CD4-positive, alpha-beta T cell (primary cell): ENCODE measurements at regions not wholly inside any gene's neighbourhood (a gene's known extent, or its start where the extent isn't known, plus 50 kb on each side); places are given as distances from the start of the nearest gene placed in this dataset.

Source experiments
- ATAC-seq: fragments of 200-7000 bp; cut with Tn5 transposase; one replicate; pipeline ENCODE4 v1.10.0; 2022; ENCODE audit warnings: mild to moderate bottlenecking; ENCODE audit not compliant: poor library complexity
- CTCF ChIA-PET: fragments of 350-600 bp; sonication (Branson Sonifier 250); formaldehyde crosslinking; loops from one replicate; lab custom pipeline; 2021; ENCODE audit warnings: antibody characterized with exemption, inconsistent platforms; lab: Charles Lee
- POLR2A ChIA-PET: fragments of 350-600 bp; sonication (Branson Sonifier 250); formaldehyde crosslinking; loops from one replicate; lab custom pipeline; 2021; ENCODE audit warnings: antibody characterized with exemption, inconsistent platforms; lab: Charles Lee
- DNase-seq, 14 experiments: peaks; one replicate each; pipeline ENCODE4 v3.0.0-alpha.2; 2013 to 2020; ENCODE audit warnings: mixed read lengths in 2 of 14
- H3K27ac ChIP-seq, 2 donors: one replicate each; pipeline versions ENCODE4 v1.5.1 to v1.7.0; 2013; ENCODE audit warnings: low read length in 2 of 2, low read depth in 1 of 2, mild to moderate bottlenecking in 1 of 2
- H3K27me3 ChIP-seq, 2 experiments: 1 replicate in 1 of 2; 2 replicates in 1 of 2; pipeline versions ENCODE4 v1.6.1 to v1.7.0; 2013; ENCODE audit warnings: low read length in 2 of 2, control low read depth in 1 of 2, mild to moderate bottlenecking in 1 of 2, moderate library complexity in 1 of 2; ENCODE audit not compliant: insufficient read depth in 2 of 2, control insufficient read depth in 1 of 2
- H3K36me3 ChIP-seq: one replicate; pipeline ENCODE4 v1.6.1; 2013; ENCODE audit warnings: low read length, control low read depth; ENCODE audit not compliant: insufficient read depth
- H3K4me1 ChIP-seq: one replicate; pipeline ENCODE4 v1.6.1; 2013; ENCODE audit warnings: low read length, control low read depth; ENCODE audit not compliant: insufficient read depth
- H3K4me3 ChIP-seq: one replicate; pipeline ENCODE4 v1.5.1; 2013; ENCODE audit warnings: mild to moderate bottlenecking, low read length, moderate library complexity
- H3K9me3 ChIP-seq, 2 experiments: 1 replicate in 1 of 2; 2 replicates in 1 of 2; pipeline versions ENCODE4 v1.6.1 to v1.7.0; 2013; ENCODE audit warnings: low read length in 2 of 2, mild to moderate bottlenecking in 2 of 2, control low read depth in 1 of 2, moderate library complexity in 1 of 2; ENCODE audit not compliant: control insufficient read depth in 1 of 2, insufficient read depth in 1 of 2
- H3K27ac Mint-ChIP-seq: one replicate; pipeline ENCODE4 v1.8.0; 2020; ENCODE audit warnings: mixed read lengths
- H3K27me3 Mint-ChIP-seq: one replicate; pipeline ENCODE4 v1.8.0; 2021; ENCODE audit warnings: mixed read lengths
- H3K36me3 Mint-ChIP-seq: one replicate; pipeline ENCODE4 v1.8.0; 2021; ENCODE audit warnings: low read depth, mixed read lengths
- H3K4me1 Mint-ChIP-seq: one replicate; pipeline ENCODE4 v1.8.0; 2021; ENCODE audit warnings: low read depth, mixed read lengths
- H3K4me3 Mint-ChIP-seq: one replicate; pipeline ENCODE4 v1.8.0; 2020; ENCODE audit warnings: mild to moderate bottlenecking, mixed read lengths
- H3K9me3 Mint-ChIP-seq: one replicate; pipeline ENCODE4 v1.8.0; 2020; ENCODE audit warnings: mixed read lengths
- intact Hi-C, 2 experiments: fragments of 100-400 bp; cut with DNase I in 1 of 2; cut with micrococcal nuclease in 1 of 2; formaldehyde crosslinking; loops; one replicate each; pipeline versions ENCODE4 v1.15.1 to v1.9.0; 2023 to 2025; cut with DNase I, micrococcal nuclease
- TF ChIP-seq, protein P1 (sequence below): fragments of 200-600 bp; IDR thresholded peaks from one replicate; pipeline ENCODE4 v1.8.0; 2022; ENCODE audit warnings: antibody characterized with exemption, mild to moderate bottlenecking

DNA sequence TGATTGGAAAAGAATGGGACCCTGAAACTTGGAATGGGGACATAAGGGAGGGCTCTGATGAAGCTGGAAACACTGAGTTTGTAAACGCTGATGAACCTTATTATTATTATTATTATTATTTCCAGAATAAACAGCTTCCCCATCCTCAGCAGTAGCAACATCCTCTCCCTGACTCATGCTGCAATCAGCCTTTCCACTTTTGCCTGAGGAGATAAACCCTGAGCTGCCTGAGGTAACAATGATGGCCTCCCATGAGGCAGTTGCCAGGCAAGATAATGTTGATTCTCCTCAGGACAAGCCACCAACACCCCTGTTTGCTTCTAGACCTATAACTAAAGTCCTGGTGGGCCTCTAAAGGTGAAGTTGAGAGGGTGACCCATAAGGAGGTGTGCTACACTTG lies 139.2 kb upstream of the ATP10B start:
- no peak overlapping the region for H3K4me3 Mint-ChIP-seq
- DNase-seq (no peak), ATAC-seq (no peak)
- no peaks in the 10 kb centered on the region for H3K36me3 Mint-ChIP-seq
- H3K27ac Mint-ChIP-seq = no peak overlapping the region
- Histone ChIP-seq H3K4me3 (no peak overlapping the region), H3K36me3 (no peaks in the 10 kb centered on the region), H3K27me3 (no peaks in the 10 kb centered on the region), H3K27ac (no peak overlapping the region), H3K4me1 (no peaks in the 10 kb centered on the region), H3K9me3 (no peaks in the 10 kb centered on the region)
- H3K27me3 Mint-ChIP-seq = no peaks in the 10 kb centered on the region
- TF ChIP-seq, protein P1, sequence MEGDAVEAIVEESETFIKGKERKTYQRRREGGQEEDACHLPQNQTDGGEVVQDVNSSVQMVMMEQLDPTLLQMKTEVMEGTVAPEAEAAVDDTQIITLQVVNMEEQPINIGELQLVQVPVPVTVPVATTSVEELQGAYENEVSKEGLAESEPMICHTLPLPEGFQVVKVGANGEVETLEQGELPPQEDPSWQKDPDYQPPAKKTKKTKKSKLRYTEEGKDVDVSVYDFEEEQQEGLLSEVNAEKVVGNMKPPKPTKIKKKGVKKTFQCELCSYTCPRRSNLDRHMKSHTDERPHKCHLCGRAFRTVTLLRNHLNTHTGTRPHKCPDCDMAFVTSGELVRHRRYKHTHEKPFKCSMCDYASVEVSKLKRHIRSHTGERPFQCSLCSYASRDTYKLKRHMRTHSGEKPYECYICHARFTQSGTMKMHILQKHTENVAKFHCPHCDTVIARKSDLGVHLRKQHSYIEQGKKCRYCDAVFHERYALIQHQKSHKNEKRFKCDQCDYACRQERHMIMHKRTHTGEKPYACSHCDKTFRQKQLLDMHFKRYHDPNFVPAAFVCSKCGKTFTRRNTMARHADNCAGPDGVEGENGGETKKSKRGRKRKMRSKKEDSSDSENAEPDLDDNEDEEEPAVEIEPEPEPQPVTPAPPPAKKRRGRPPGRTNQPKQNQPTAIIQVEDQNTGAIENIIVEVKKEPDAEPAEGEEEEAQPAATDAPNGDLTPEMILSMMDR = no peak
- POLR2A ChIA-PET = no interaction called here
- H3K4me1 Mint-ChIP-seq = no peaks in the 10 kb centered on the region
- intact Hi-C loops = no loop called here
- CTCF ChIA-PET = no interaction called here
- H3K9me3 Mint-ChIP-seq = no peaks in the 10 kb centered on the region

GRCh38 chr5:160979385-160979784 lies 127.4 kb upstream of the ATP10B start:
- H3K36me3 Mint-ChIP-seq = no peaks in the 10 kb centered on the region
- Histone ChIP-seq H3K27me3 (no peaks in the 10 kb centered on the region), H3K4me3 (no peak overlapping the region), H3K27ac (no peak overlapping the region), H3K9me3 (no peaks in the 10 kb centered on the region), H3K36me3 (no peaks in the 10 kb centered on the region), H3K4me1 (no peaks in the 10 kb centered on the region)
- H3K27ac Mint-ChIP-seq = no peak overlapping the region
- peaks cover 13% of the 10 kb centered on the region for H3K27me3 Mint-ChIP-seq
- no peaks in the 10 kb centered on the region for H3K4me1 Mint-ChIP-seq
- H3K9me3 Mint-ChIP-seq = no peaks in the 10 kb centered on the region
- TF ChIP-seq, protein P1 = no peak
- intact Hi-C loops = no loop called here
- CTCF ChIA-PET = no interaction called here
- ATAC-seq (no peak), DNase-seq (no peak)
- POLR2A ChIA-PET = no interaction called here
- no peak overlapping the region for H3K4me3 Mint-ChIP-seq

- ChIA-PET POLR2A (no interaction called here), CTCF (no interaction called here)
- H3K9me3 Mint-ChIP-seq = no peaks in the 10 kb centered on the region
- no peak overlapping the region for H3K4me3 ChIP-seq
- no peaks in the 10 kb centered on the region for H3K36me3 ChIP-seq
- no peaks in the 10 kb centered on the region for H3K9me3 ChIP-seq
- intact Hi-C loops = no loop called here
- H3K4me1 Mint-ChIP-seq = no peaks in the 10 kb centered on the region
- H3K27me3 Mint-ChIP-seq = peaks cover 15% of the 10 kb centered on the region
- no peak for ATAC-seq
- H3K27ac Mint-ChIP-seq = no peak overlapping the region
- no peak overlapping the region for H3K27ac ChIP-seq
- no peaks in the 10 kb centered on the region for H3K36me3 Mint-ChIP-seq
- TF ChIP-seq, protein P1 = no peak
- no peak overlapping the region for H3K4me3 Mint-ChIP-seq
- no peaks in the 10 kb centered on the region for H3K27me3 ChIP-seq
- no peak for DNase-seq
- no peaks in the 10 kb centered on the region for H3K4me1 ChIP-seq
Measured at GRCh38 chr5:160978944-160979343, 126.9 kb upstream of the ATP10B start.
